Medulla oblongata (tissue), 1 donor: ENCODE measurements at regions not wholly inside any gene's neighbourhood (a gene's known extent, or its start where the extent isn't known, plus 50 kb on each side); places are given as distances from the start of the nearest gene placed in this dataset.

Experiments used
- DNase-seq: peaks from one replicate; pipeline ENCODE4 v3.0.0-alpha.2; 2015; ENCODE audit errors: extremely low spot score

- DNase-seq = no peak
Observed at GRCh38 chr5:167311340-167311739, 980.1 kb upstream of the WWC1 start.

- DNase-seq = no peak
Observed at GRCh38 chr5:167312225-167312624, 979.2 kb upstream of the WWC1 start.

- no peak for DNase-seq
Observed at GRCh38 chr5:167315762-167316161, 975.7 kb upstream of the WWC1 start.

GRCh38 chr5:167317884-167318283 lies 973.6 kb upstream of the WWC1 start:
- DNase-seq = no peak

- no peak for DNase-seq
Observed at GRCh38 chr5:167319243-167319642, 972.2 kb upstream of the WWC1 start.

- no peak for DNase-seq
Observed at GRCh38 chr5:167320019-167320418, 971.4 kb upstream of the WWC1 start.

GRCh38 chr5:167332309-167332708 lies 959.1 kb upstream of the WWC1 start:
- no peak for DNase-seq

- DNase-seq = no peak
Observed at GRCh38 chr5:167336161-167336560, 955.3 kb upstream of the WWC1 start.

GRCh38 chr5:167339205-167339604 lies 952.2 kb upstream of the WWC1 start:
- no peak for DNase-seq

- DNase-seq = peak; percentile 16
Observed at GRCh38 chr5:167346461-167346860, 945.0 kb upstream of the WWC1 start.

- DNase-seq = no peak
Observed at GRCh38 chr5:167348251-167348926, 943.1 kb upstream of the WWC1 start.

GRCh38 chr5:167348980-167349379 lies 942.5 kb upstream of the WWC1 start:
- DNase-seq = no peak

- DNase-seq = no peak
Observed at GRCh38 chr5:167351316-167351715, 940.1 kb upstream of the WWC1 start.

GRCh38 chr5:167352801-167353200 lies 938.6 kb upstream of the WWC1 start:
- DNase-seq = no peak

GRCh38 chr5:167355346-167355745 lies 936.1 kb upstream of the WWC1 start:
- no peak for DNase-seq

GRCh38 chr5:167356374-167356773 lies 935.1 kb upstream of the WWC1 start:
- DNase-seq = no peak

- DNase-seq = no peak
Observed at GRCh38 chr5:167358868-167359492, 932.5 kb upstream of the WWC1 start.

GRCh38 chr5:167361795-167362194 lies 929.6 kb upstream of the WWC1 start:
- no peak for DNase-seq

GRCh38 chr5:167363065-167363464 lies 928.4 kb upstream of the WWC1 start:
- DNase-seq = no peak

GRCh38 chr5:167375125-167375524 lies 916.3 kb upstream of the WWC1 start:
- no peak for DNase-seq

- DNase-seq = no peak
Observed at GRCh38 chr5:167378894-167379723, 912.3 kb upstream of the WWC1 start.

GRCh38 chr5:167381457-167381856 lies 910.0 kb upstream of the WWC1 start:
- DNase-seq = no peak

GRCh38 chr5:167389537-167389936 lies 901.9 kb upstream of the WWC1 start:
- DNase-seq = no peak
